Occipital lobe (tissue), 1 donor: ENCODE measurements at regions not wholly inside any gene's neighbourhood (a gene's known extent, or its start where the extent isn't known, plus 50 kb on each side); places are given as distances from the start of the nearest gene placed in this dataset.

Experiments used
- DNase-seq: peaks from one replicate; lab custom pipeline; 2025; lab: John Stamatoyannopoulos, UW

GRCh38 chr2:8189316-8189715 is 492.5 kb upstream of the ID2 start:
- DNase-seq, result no peak

- DNase-seq, result no peak
Measured at GRCh38 chr2:8190279-8190678, 491.6 kb upstream of the ID2 start.

- DNase-seq, result no peak
Measured at GRCh38 chr2:8191427-8191826, 490.4 kb upstream of the ID2 start.

- DNase-seq, result no peak
Measured at GRCh38 chr2:8193146-8193545, 488.7 kb upstream of the ID2 start.

- no peak for DNase-seq
Measured at GRCh38 chr2:8193686-8194615, 487.9 kb upstream of the ID2 start.

- DNase-seq, result no peak
Measured at GRCh38 chr2:8195784-8196183, 486.1 kb upstream of the ID2 start.

GRCh38 chr2:8196316-8196715 is 485.5 kb upstream of the ID2 start:
- DNase-seq, result no peak

- DNase-seq, result no peak
Measured at GRCh38 chr2:8197101-8197500, 484.8 kb upstream of the ID2 start.

- no peak for DNase-seq
Measured at GRCh38 chr2:8197825-8198224, 484.0 kb upstream of the ID2 start.

GRCh38 chr2:8198766-8199382 is 483.0 kb upstream of the ID2 start:
- DNase-seq, result no peak

GRCh38 chr2:8202132-8202531 is 479.7 kb upstream of the ID2 start:
- DNase-seq, result no peak

- DNase-seq, result no peak
Measured at GRCh38 chr2:8203364-8203763, 478.5 kb upstream of the ID2 start.

GRCh38 chr2:8204711-8205110 is 477.1 kb upstream of the ID2 start:
- DNase-seq, result no peak

GRCh38 chr2:8209494-8209893 is 472.4 kb upstream of the ID2 start:
- no peak for DNase-seq

- DNase-seq, result no peak
Measured at GRCh38 chr2:8211384-8211783, 470.5 kb upstream of the ID2 start.

- DNase-seq, result no peak
Measured at GRCh38 chr2:8212239-8212638, 469.6 kb upstream of the ID2 start.

- no peak for DNase-seq
Measured at GRCh38 chr2:8214036-8214615, 467.7 kb upstream of the ID2 start.

- DNase-seq, result no peak
Measured at GRCh38 chr2:8215159-8215863, 466.5 kb upstream of the ID2 start.

- DNase-seq, result no peak
Measured at GRCh38 chr2:8215982-8216381, 465.9 kb upstream of the ID2 start.

- DNase-seq, result no peak
Measured at GRCh38 chr2:8216397-8216796, 465.5 kb upstream of the ID2 start.

GRCh38 chr2:8217468-8218030 is 464.3 kb upstream of the ID2 start:
- no peak for DNase-seq

- no peak for DNase-seq
Measured at GRCh38 chr2:8219096-8219495, 462.8 kb upstream of the ID2 start.
